A549 (cell line): ENCODE measurements at regions not wholly inside any gene's neighbourhood (a gene's known extent, or its start where the extent isn't known, plus 50 kb on each side); places are given as distances from the start of the nearest gene placed in this dataset.

ENCODE experiments used
- ATAC-seq, 2 experiments: fragments of 200-7000 bp in 1 of 2; fragments of >200 bp in 1 of 2; cut with Nextera tagmentation in 1 of 2; cut with Tn5 transposase in 1 of 2; 3 replicates each; pipeline versions ENCODE4 v1.8.0 to v1.9.1; 2018 to 2020; ENCODE audit warnings: mild to moderate bottlenecking in 1 of 2, moderate library complexity in 1 of 2
- CTCF ChIA-PET: fragments of 300-600 bp; sonication (Branson Sonifier 250); formaldehyde crosslinking; extraction: SDS; loops from one replicate; lab custom pipeline; 2021; ENCODE audit warnings: antibody characterized with exemption, inconsistent platforms; lab: Yijun Ruan, JAX
- POLR2A ChIA-PET: fragments of 350-600 bp; formaldehyde crosslinking; extraction: SDS; loops from one replicate; lab custom pipeline; 2021; ENCODE audit warnings: antibody characterized with exemption, inconsistent platforms; lab: Yijun Ruan, JAX
- DNase-seq, 2 experiments: peaks; one replicate each; pipeline versions ENCODE4 v3.0.0 to v3.0.0-alpha.2; 2011 to 2016; ENCODE audit warnings: low read depth in 1 of 2, low spot score in 1 of 2
- FAIRE-seq: peaks from 2 replicates; lab custom pipeline; 2011; peaks lifted over from hg19 to GRCh38; lab: Jason Lieb, UNC
- H3K27ac ChIP-seq, 2 experiments: fragments of >200 bp; sonication (Bioruptor Twin); formaldehyde crosslinking; 3 replicates each; pipeline ENCODE4 v1.5.1; 2016 to 2017
- H3K4me1 ChIP-seq: fragments of >200 bp; sonication (Bioruptor Twin); formaldehyde crosslinking; 3 replicates; pipeline ENCODE4 v1.6.1; 2016
- H3K4me2 ChIP-seq: fragments of >200 bp; sonication (Bioruptor Twin); formaldehyde crosslinking; 3 replicates; pipeline ENCODE4 v1.6.1; 2016
- H3K4me3 ChIP-seq: fragments of >200 bp; sonication (Bioruptor Twin); formaldehyde crosslinking; 3 replicates; pipeline ENCODE4 v1.5.1; 2016
- H3K9me3 ChIP-seq: fragments of >200 bp; sonication (Bioruptor Twin); formaldehyde crosslinking; 3 replicates; pipeline ENCODE4 v1.6.1; 2016
- CBX8 ChIP-seq: fragments of 200-600 bp; sonication (generic); IDR thresholded peaks from 2 replicates; pipeline ENCODE4 v1.6.1; 2016
- CEBPB ChIP-seq, 2 experiments: fragments of >200 bp in 1 of 2; sonication (Bioruptor Twin) in 1 of 2; formaldehyde crosslinking in 1 of 2; IDR thresholded peaks; 2 replicates each; pipeline ENCODE4 v1.6.1; 2012 to 2016
- ESRRA ChIP-seq: fragments of 150-350 bp; IDR thresholded peaks from 2 replicates; pipeline ENCODE4 v1.6.1; 2014; ENCODE audit warnings: mild to moderate bottlenecking, low read length, borderline replicate concordance
- FOSL2 ChIP-seq, 2 experiments: fragments of 450-650 bp in 1 of 2; fragments of >200 bp in 1 of 2; sonication (Bioruptor Twin) in 1 of 2; formaldehyde crosslinking; IDR thresholded peaks; 2 replicates each; pipeline versions ENCODE4 v1.5.0 to v1.6.1; 2016 to 2020; ENCODE audit warnings: mild to moderate bottlenecking in 1 of 2, moderate library complexity in 1 of 2
- GATA3 ChIP-seq: IDR thresholded peaks from 2 replicates; pipeline ENCODE4 v1.6.1; 2012; ENCODE audit warnings: borderline replicate concordance
- HDAC2 ChIP-seq: fragments of 200-600 bp; sonication (generic); IDR thresholded peaks from 2 replicates; pipeline ENCODE4 v1.6.1; 2016
- HOXB13 ChIP-seq: fragments of 250-450 bp; sonication (Bioruptor Pico); IDR thresholded peaks from 2 replicates; pipeline ENCODE4 v1.5.0; 2020; ENCODE audit warnings: low read depth, mild to moderate bottlenecking, moderate library complexity
- JUNB ChIP-seq: fragments of >200 bp; sonication (Bioruptor Twin); formaldehyde crosslinking; IDR thresholded peaks from 2 replicates; pipeline ENCODE4 v1.6.1; 2016
- MAFK ChIP-seq: fragments of 450-650 bp; IDR thresholded peaks from 2 replicates; pipeline ENCODE4 v1.6.1; 2014; ENCODE audit not compliant: partially characterized antibody
- PHF8 ChIP-seq: fragments of 200-600 bp; sonication (generic); IDR thresholded peaks from 2 replicates; pipeline ENCODE4 v1.6.1; 2016; ENCODE audit warnings: low read depth, mild to moderate bottlenecking, antibody characterized with exemption, moderate library complexity, borderline replicate concordance
- RAD21 ChIP-seq, 2 experiments: fragments of >200 bp in 1 of 2; sonication (Bioruptor Twin) in 1 of 2; formaldehyde crosslinking in 1 of 2; IDR thresholded peaks in 1 of 2; conservative IDR thresholded peaks in 1 of 2; 2 replicates in 1 of 2; 3 replicates in 1 of 2; pipeline ENCODE4 v1.6.1; 2012 to 2018; ENCODE audit warnings: inconsistent platforms in 1 of 2
- RNF2 ChIP-seq: fragments of 200-600 bp; sonication (generic); IDR thresholded peaks from 2 replicates; pipeline ENCODE4 v1.6.1; 2016; ENCODE audit warnings: low read depth, mild to moderate bottlenecking, antibody characterized with exemption, moderate library complexity, borderline replicate concordance
- SMC3 ChIP-seq: fragments of >200 bp; sonication (Bioruptor Twin); formaldehyde crosslinking; IDR thresholded peaks from 3 replicates; pipeline ENCODE4 v1.6.1; 2018; ENCODE audit warnings: inconsistent platforms
- SREBF2 ChIP-seq: fragments of 450-650 bp; IDR thresholded peaks from 2 replicates; pipeline ENCODE4 v1.6.1; 2014; ENCODE audit warnings: mild to moderate bottlenecking, moderate library complexity
- ZFP36 ChIP-seq: fragments of 450-650 bp; IDR thresholded peaks from 2 replicates; pipeline ENCODE4 v1.6.1; 2014; ENCODE audit warnings: borderline replicate concordance; ENCODE audit not compliant: partially characterized antibody
- WGBS: methylation state at CpG from one replicate; pipeline ENCODE4 v1.1.6; 2017; ENCODE audit errors: missing lambda C conversion rate; 5-methylcytosine and 5-hydroxymethylcytosine counted together
- TF ChIP-seq, protein P1 (sequence below): fragments of 250-450 bp; sonication (Bioruptor Pico); IDR thresholded peaks from 2 replicates; pipeline ENCODE4 v1.5.0; 2021; ENCODE audit warnings: mild to moderate bottlenecking, moderate library complexity, borderline replicate concordance
- TF ChIP-seq, protein P2 (sequence below): IDR thresholded peaks from 2 replicates; pipeline ENCODE4 v1.6.1; 2012
- TF ChIP-seq, protein P3 (sequence below): fragments of >200 bp; sonication (Bioruptor Twin); formaldehyde crosslinking; IDR thresholded peaks from 3 replicates; pipeline ENCODE4 v1.5.1; 2016
- TF ChIP-seq, protein P4 (sequence below): fragments of 150-350 bp; IDR thresholded peaks from 2 replicates; pipeline ENCODE4 v1.6.1; 2014; ENCODE audit warnings: low read depth, mild to moderate bottlenecking, low read length

DNA sequence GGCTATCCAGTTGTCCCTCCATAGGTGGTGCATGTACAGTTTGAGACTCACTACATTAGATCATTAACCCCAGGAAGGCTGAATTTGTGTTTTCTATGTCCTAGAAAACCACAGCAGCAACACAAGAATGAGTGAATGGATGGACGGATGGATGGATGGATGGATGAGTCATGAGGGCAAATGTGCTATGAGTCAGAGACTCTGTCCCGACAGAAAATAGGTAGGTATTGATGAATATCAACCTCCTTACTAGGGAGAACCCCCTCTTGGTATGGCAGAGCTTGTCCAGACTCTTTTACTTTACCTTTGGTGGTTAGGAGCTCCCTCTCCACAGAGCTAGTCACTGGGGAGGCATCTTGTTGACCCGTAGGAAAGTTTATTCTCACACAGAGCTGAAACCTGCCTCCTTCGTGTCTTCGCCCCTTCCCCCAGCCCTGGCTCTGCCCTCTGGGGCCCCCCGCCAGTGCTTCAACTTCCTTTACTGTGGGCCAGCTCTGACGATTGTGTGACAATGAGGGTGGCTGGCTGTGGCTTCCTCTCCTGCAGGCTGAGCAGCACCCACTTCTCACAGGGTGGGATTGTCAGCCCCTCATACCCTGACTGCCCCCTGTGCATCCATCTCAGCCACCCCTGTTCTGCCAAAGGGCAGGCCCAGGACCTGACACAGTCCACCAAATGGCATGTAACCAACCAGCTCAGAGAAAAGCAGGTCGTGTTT is 145.2 kb downstream of the FOXD2 start:
- DNase-seq (no peak), ATAC-seq (no peak), FAIRE-seq (no peak)
- H3K4me3 ChIP-seq, result no peak overlapping the region
- 16% methylated on average over 5 of the region's 8 CpGs for WGBS
- ChIA-PET CTCF (interaction anchor here (0.5 kb wide), 1 partner anchor 350 kb away, joined by 3 read pairs; no protein-coding TSS in a partner anchor), POLR2A (no interaction called here)
- TF ChIP-seq HDAC2, result no peak
- TF ChIP-seq FOSL2 (IDR thresholded peaks at IDR 0.05), result no peak
- TF ChIP-seq FOSL2 (CRISPR knock-in tag; IDR thresholded peaks at IDR 0.05), result peak; percentile 45; the same call in 1 of the 2 replicates
- H3K4me1 ChIP-seq, result no peaks in the 10 kb centered on the region
- H3K4me2 ChIP-seq, result no peak overlapping the region
- no peak overlapping the region for H3K27ac ChIP-seq
- no peaks in the 10 kb centered on the region for H3K9me3 ChIP-seq

DNA sequence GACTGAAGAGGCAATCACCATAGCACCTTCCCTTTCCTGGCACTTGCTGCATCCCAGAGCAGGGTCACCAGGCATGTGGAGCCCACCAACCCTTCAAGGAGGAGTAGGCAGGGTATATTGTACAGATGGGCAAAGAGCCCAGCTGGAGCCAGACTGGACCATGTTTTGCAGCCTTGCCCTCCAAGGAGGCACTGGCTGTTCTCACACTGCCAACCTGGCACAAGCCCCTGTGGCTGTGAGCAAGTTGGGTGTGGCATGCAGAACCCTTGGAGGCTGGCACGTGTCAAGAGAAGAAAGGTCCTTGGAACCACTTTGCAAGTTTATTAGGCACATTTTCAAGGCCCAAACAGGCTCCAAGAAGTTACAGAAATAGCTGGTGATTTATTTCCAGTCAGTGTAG is 146.4 kb downstream of the FOXD2 start:
- no peak overlapping the region for H3K27ac ChIP-seq
- DNase-seq (no peak), FAIRE-seq (no peak), ATAC-seq (no peak)
- no peak for TF ChIP-seq SMC3
- no peak for TF ChIP-seq MAFK
- no peak for TF ChIP-seq GATA3
- TF ChIP-seq SREBF2, result no peak
- TF ChIP-seq RAD21 (conservative IDR thresholded peaks at IDR 0.05 in 1 of 2, IDR thresholded peaks at IDR 0.05 in 1 of 2), result no peak
- no peak for TF ChIP-seq ZFP36
- TF ChIP-seq CBX8, result no peak
- no peak for TF ChIP-seq RNF2
- TF ChIP-seq, protein P1, sequence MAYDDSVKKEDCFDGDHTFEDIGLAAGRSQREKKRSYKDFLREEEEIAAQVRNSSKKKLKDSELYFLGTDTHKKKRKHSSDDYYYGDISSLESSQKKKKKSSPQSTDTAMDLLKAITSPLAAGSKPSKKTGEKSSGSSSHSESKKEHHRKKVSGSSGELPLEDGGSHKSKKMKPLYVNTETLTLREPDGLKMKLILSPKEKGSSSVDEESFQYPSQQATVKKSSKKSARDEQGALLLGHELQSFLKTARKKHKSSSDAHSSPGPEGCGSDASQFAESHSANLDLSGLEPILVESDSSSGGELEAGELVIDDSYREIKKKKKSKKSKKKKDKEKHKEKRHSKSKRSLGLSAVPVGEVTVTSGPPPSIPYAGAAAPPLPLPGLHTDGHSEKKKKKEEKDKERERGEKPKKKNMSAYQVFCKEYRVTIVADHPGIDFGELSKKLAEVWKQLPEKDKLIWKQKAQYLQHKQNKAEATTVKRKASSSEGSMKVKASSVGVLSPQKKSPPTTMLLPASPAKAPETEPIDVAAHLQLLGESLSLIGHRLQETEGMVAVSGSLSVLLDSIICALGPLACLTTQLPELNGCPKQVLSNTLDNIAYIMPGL (CRISPR knock-in tag), result no peak
- TF ChIP-seq JUNB, result no peak
- TF ChIP-seq, protein P2, sequence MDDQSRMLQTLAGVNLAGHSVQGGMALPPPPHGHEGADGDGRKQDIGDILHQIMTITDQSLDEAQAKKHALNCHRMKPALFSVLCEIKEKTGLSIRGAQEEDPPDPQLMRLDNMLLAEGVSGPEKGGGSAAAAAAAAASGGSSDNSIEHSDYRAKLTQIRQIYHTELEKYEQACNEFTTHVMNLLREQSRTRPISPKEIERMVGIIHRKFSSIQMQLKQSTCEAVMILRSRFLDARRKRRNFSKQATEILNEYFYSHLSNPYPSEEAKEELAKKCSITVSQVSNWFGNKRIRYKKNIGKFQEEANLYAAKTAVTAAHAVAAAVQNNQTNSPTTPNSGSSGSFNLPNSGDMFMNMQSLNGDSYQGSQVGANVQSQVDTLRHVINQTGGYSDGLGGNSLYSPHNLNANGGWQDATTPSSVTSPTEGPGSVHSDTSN, result no peak
- TF ChIP-seq CEBPB (IDR thresholded peaks at IDR 0.05), result no peak
- TF ChIP-seq ESRRA, result no peak
- TF ChIP-seq, protein P3, sequence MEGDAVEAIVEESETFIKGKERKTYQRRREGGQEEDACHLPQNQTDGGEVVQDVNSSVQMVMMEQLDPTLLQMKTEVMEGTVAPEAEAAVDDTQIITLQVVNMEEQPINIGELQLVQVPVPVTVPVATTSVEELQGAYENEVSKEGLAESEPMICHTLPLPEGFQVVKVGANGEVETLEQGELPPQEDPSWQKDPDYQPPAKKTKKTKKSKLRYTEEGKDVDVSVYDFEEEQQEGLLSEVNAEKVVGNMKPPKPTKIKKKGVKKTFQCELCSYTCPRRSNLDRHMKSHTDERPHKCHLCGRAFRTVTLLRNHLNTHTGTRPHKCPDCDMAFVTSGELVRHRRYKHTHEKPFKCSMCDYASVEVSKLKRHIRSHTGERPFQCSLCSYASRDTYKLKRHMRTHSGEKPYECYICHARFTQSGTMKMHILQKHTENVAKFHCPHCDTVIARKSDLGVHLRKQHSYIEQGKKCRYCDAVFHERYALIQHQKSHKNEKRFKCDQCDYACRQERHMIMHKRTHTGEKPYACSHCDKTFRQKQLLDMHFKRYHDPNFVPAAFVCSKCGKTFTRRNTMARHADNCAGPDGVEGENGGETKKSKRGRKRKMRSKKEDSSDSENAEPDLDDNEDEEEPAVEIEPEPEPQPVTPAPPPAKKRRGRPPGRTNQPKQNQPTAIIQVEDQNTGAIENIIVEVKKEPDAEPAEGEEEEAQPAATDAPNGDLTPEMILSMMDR, result no peak
- no peak for TF ChIP-seq HOXB13 (CRISPR knock-in tag)
- TF ChIP-seq PHF8, result no peak
- TF ChIP-seq, protein P4, sequence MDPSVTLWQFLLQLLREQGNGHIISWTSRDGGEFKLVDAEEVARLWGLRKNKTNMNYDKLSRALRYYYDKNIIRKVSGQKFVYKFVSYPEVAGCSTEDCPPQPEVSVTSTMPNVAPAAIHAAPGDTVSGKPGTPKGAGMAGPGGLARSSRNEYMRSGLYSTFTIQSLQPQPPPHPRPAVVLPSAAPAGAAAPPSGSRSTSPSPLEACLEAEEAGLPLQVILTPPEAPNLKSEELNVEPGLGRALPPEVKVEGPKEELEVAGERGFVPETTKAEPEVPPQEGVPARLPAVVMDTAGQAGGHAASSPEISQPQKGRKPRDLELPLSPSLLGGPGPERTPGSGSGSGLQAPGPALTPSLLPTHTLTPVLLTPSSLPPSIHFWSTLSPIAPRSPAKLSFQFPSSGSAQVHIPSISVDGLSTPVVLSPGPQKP, result no peak
- H3K4me1 ChIP-seq, result no peaks in the 10 kb centered on the region
- no peak overlapping the region for H3K4me2 ChIP-seq
- POLR2A ChIA-PET, result no interaction called here
- whole genome bisulfite sequencing, result 38% methylated on average over 1 of the region's 1 CpG
- no peaks in the 10 kb centered on the region for H3K9me3 ChIP-seq
- H3K4me3 ChIP-seq, result no peak overlapping the region
- CTCF ChIA-PET, result interaction anchor here (1.2 kb wide), 1 partner anchor 14 kb away, joined by 3 read pairs; no protein-coding TSS in a partner anchor
